H1 (cell line): ENCODE measurements at regions not wholly inside any gene's neighbourhood (a gene's known extent, or its start where the extent isn't known, plus 50 kb on each side); places are given as distances from the start of the nearest gene placed in this dataset.

Experiments
- CTCF ChIA-PET: fragments of 300-600 bp; sonication (Branson Sonifier 250); formaldehyde crosslinking; loops from one replicate; lab custom pipeline; 2021; ENCODE audit not compliant: partially characterized antibody; lab: Charles Lee
- POLR2A ChIA-PET: fragments of 300-600 bp; sonication (Branson Sonifier 250); formaldehyde crosslinking; loops from one replicate; lab custom pipeline; 2021; ENCODE audit warnings: inconsistent platforms; ENCODE audit not compliant: partially characterized antibody; lab: Charles Lee
- DNase-seq, 2 experiments: peaks; one replicate each; pipeline versions ENCODE4 v3.0.0 to v3.0.0-alpha.2; 2010 to 2022; ENCODE audit warnings: low spot score in 2 of 2, low read depth in 1 of 2, mixed read lengths in 1 of 2
- FAIRE-seq: peaks from 2 replicates; lab custom pipeline; 2011; peaks lifted over from hg19 to GRCh38; lab: Jason Lieb, UNC
- H2AFZ ChIP-seq: 2 replicates; pipeline ENCODE4 v1.8.1; 2012; ENCODE audit warnings: low read length, inconsistent platforms
- H2AK5ac ChIP-seq: 2 replicates; pipeline ENCODE4 v1.6.1; 2013; ENCODE audit warnings: low read depth, low read length
- H2BK120ac ChIP-seq: replicated peaks from 2 replicates; pipeline ENCODE3; 2013; ENCODE audit warnings: low read depth, low read length, inconsistent platforms
- H2BK12ac ChIP-seq: 2 replicates; pipeline ENCODE4 v1.6.1; 2013; ENCODE audit warnings: low read depth, low read length
- H2BK15ac ChIP-seq: 2 replicates; pipeline ENCODE4 v1.6.1; 2013; ENCODE audit warnings: low read length
- H2BK20ac ChIP-seq: 2 replicates; pipeline ENCODE4 v1.6.1; 2013; ENCODE audit warnings: low read length
- H2BK5ac ChIP-seq: 2 replicates; pipeline ENCODE4 v1.6.1; 2013; ENCODE audit warnings: low read depth, low read length
- H3K14ac ChIP-seq: 2 replicates; pipeline ENCODE4 v1.6.1; 2013; ENCODE audit warnings: inconsistent platforms; ENCODE audit not compliant: insufficient read length
- H3K18ac ChIP-seq: 2 replicates; pipeline ENCODE4 v1.6.1; 2013; ENCODE audit warnings: low read length; ENCODE audit errors: extremely low read depth
- H3K23ac ChIP-seq: 2 replicates; pipeline ENCODE4 v1.6.1; 2013; ENCODE audit warnings: inconsistent platforms; ENCODE audit not compliant: insufficient read length
- H3K23me2 ChIP-seq: 2 replicates; pipeline ENCODE4 v1.6.1; 2013; ENCODE audit warnings: low read depth, low read length
- H3K27ac ChIP-seq: 2 replicates; pipeline ENCODE4 v1.6.1; 2011; ENCODE audit warnings: low read depth, low read length, inconsistent platforms
- H3K27me3 ChIP-seq, 4 experiments: replicated peaks in 1 of 4; 1 replicate in 1 of 4; 2 replicates in 3 of 4; pipeline versions ENCODE4 v1.6.1 to v1.8.1; 2011 to 2013; ENCODE audit warnings: low read length in 3 of 4, mild to moderate bottlenecking in 3 of 4, inconsistent platforms in 2 of 4, mixed read lengths in 2 of 4, moderate library complexity in 1 of 4; ENCODE audit not compliant: control insufficient read depth in 3 of 4, insufficient read depth in 3 of 4; ENCODE audit errors: extremely low read depth in 1 of 4
- H3K36me3 ChIP-seq, 4 experiments: 2 replicates each; pipeline versions ENCODE4 v1.6.1 to v1.8.1; 2011 to 2013; ENCODE audit warnings: mild to moderate bottlenecking in 4 of 4, low read length in 3 of 4, moderate library complexity in 2 of 4, control low read depth in 1 of 4, inconsistent platforms in 1 of 4; ENCODE audit not compliant: insufficient read depth in 4 of 4, control insufficient read depth in 2 of 4
- H3K4ac ChIP-seq: replicated peaks from 2 replicates; pipeline ENCODE3; 2013; ENCODE audit warnings: low read length, low read depth, mixed read lengths, inconsistent platforms; ENCODE audit not compliant: insufficient read length
- H3K4me1 ChIP-seq, 4 experiments: replicated peaks in 1 of 4; 1 replicate in 1 of 4; 2 replicates in 3 of 4; pipeline versions ENCODE4 v1.6.1 to v1.8.1; 2011 to 2013; ENCODE audit warnings: low read length in 3 of 4, inconsistent platforms in 2 of 4, mixed read lengths in 1 of 4; ENCODE audit not compliant: insufficient read depth in 4 of 4, control insufficient read depth in 3 of 4
- H3K4me2 ChIP-seq, 2 experiments: 2 replicates each; pipeline versions ENCODE4 v1.6.1 to v1.8.1; 2011 to 2013; ENCODE audit warnings: low read depth in 2 of 2, low read length in 2 of 2, control low read depth in 1 of 2, inconsistent platforms in 1 of 2, mild to moderate bottlenecking in 1 of 2; ENCODE audit not compliant: insufficient read depth in 1 of 2
- H3K4me3 ChIP-seq, 4 experiments: fragments of 200-600, 300-600 bp in 1 of 4; sonication (generic), shearing (Covaris generic), sonication (Bioruptor Twin) in 1 of 4; 2 replicates each; pipeline versions ENCODE4 v1.5.1 to v1.8.1; 2011 to 2016; ENCODE audit warnings: low read length in 4 of 4, low read depth in 3 of 4, control low read depth in 2 of 4, inconsistent platforms in 2 of 4, mild to moderate bottlenecking in 2 of 4, mixed read lengths in 1 of 4, moderate library complexity in 1 of 4; ENCODE audit not compliant: insufficient read depth in 2 of 4; ENCODE audit errors: extremely low read depth in 1 of 4
- H3K56ac ChIP-seq: replicated peaks from 2 replicates; pipeline ENCODE3; 2013; ENCODE audit warnings: low read depth, mild to moderate bottlenecking, mixed read lengths, low read length, inconsistent platforms; ENCODE audit not compliant: insufficient read length
- H3K79me1 ChIP-seq: 2 replicates; pipeline ENCODE4 v1.6.1; 2013; ENCODE audit warnings: low read depth, low read length, control low read depth
- H3K79me2 ChIP-seq, 2 experiments: 2 replicates each; pipeline versions ENCODE4 v1.6.1 to v1.8.1; 2012 to 2013; ENCODE audit warnings: low read length in 2 of 2, mild to moderate bottlenecking in 2 of 2, inconsistent platforms in 1 of 2; ENCODE audit not compliant: insufficient read depth in 2 of 2, control insufficient read depth in 1 of 2
- H3K9ac ChIP-seq, 4 experiments: replicated peaks in 1 of 4; 1 replicate in 1 of 4; 2 replicates in 3 of 4; pipeline versions ENCODE4 v1.6.1 to v1.8.1; 2011 to 2013; ENCODE audit warnings: low read depth in 3 of 4, low read length in 3 of 4, control low read depth in 2 of 4, mild to moderate bottlenecking in 2 of 4, moderate library complexity in 2 of 4, inconsistent platforms in 1 of 4; ENCODE audit errors: extremely low read depth in 1 of 4
- H3K9me3 ChIP-seq, 2 experiments: 2 replicates each; pipeline versions ENCODE4 v1.6.1 to v1.8.1; 2012 to 2013; ENCODE audit warnings: mild to moderate bottlenecking in 2 of 2, moderate library complexity in 2 of 2, control low read depth in 1 of 2, inconsistent platforms in 1 of 2, low read depth in 1 of 2, low read length in 1 of 2, mixed read lengths in 1 of 2; ENCODE audit not compliant: insufficient read depth in 2 of 2
- H4K20me1 ChIP-seq, 2 experiments: replicated peaks in 1 of 2; 2 replicates each; pipeline versions ENCODE3 to v1.8.1; 2011 to 2013; ENCODE audit warnings: inconsistent platforms in 2 of 2, low read length in 2 of 2, mild to moderate bottlenecking in 1 of 2; ENCODE audit not compliant: insufficient read depth in 2 of 2, control insufficient read depth in 1 of 2
- H4K5ac ChIP-seq: 2 replicates; pipeline ENCODE4 v1.6.1; 2013; ENCODE audit warnings: low read length, low read depth, mixed read lengths, inconsistent platforms; ENCODE audit not compliant: insufficient read length
- H4K8ac ChIP-seq: 2 replicates; pipeline ENCODE4 v1.8.0; 2013; ENCODE audit warnings: mild to moderate bottlenecking, moderate library complexity, low read length, inconsistent platforms; ENCODE audit not compliant: insufficient read depth; ENCODE audit errors: extremely low read depth
- H4K91ac ChIP-seq: replicated peaks from 2 replicates; pipeline ENCODE3; 2013; ENCODE audit warnings: low read length, mixed read lengths, inconsistent platforms; ENCODE audit not compliant: insufficient read length
- EZH2 ChIP-seq: fragments of 200-600 bp; sonication (generic); IDR thresholded peaks from 2 replicates; pipeline ENCODE4 v1.7.1; 2012; ENCODE audit warnings: low read depth, mild to moderate bottlenecking, moderate library complexity, low read length, inconsistent platforms; ENCODE audit not compliant: severe bottlenecking
- MAX ChIP-seq: IDR thresholded peaks from 2 replicates; pipeline ENCODE4 v1.6.1; 2012; ENCODE audit warnings: inconsistent platforms
- NANOG ChIP-seq: IDR thresholded peaks from 2 replicates; pipeline ENCODE4 v1.6.1; 2011; ENCODE audit warnings: low read length, low read depth, mild to moderate bottlenecking, inconsistent platforms; ENCODE audit not compliant: insufficient read depth, poor library complexity, severe bottlenecking
- RFX5 ChIP-seq: IDR thresholded peaks from 2 replicates; pipeline ENCODE4 v1.6.1; 2011; ENCODE audit warnings: low read depth, low read length, improper control_type of control experiment, borderline replicate concordance
- RXRA ChIP-seq: IDR thresholded peaks from 2 replicates; pipeline ENCODE4 v1.6.1; 2011; ENCODE audit warnings: low read depth, mild to moderate bottlenecking, low read length, moderate library complexity; ENCODE audit not compliant: insufficient read depth
- SRF ChIP-seq: IDR thresholded peaks from 2 replicates; pipeline ENCODE4 v1.6.1; 2011; ENCODE audit warnings: mild to moderate bottlenecking, low read depth, low read length, moderate library complexity
- WGBS, 2 experiments: shearing (Covaris generic) in 1 of 2; methylation state at CpG; one replicate each; pipeline versions ENCODE4 v1.1.6 to v1.1.7; 2013 to 2015; ENCODE audit warnings: low lambda C conversion rate in 2 of 2, mixed read lengths in 2 of 2, inconsistent platforms in 1 of 2, low coverage in 1 of 2, missing lambda C conversion rate in 1 of 2; ENCODE audit not compliant: insufficient replicate concordance in 2 of 2, insufficient coverage in 1 of 2, insufficient read length in 1 of 2; ENCODE audit errors: extremely low coverage in 1 of 2, missing lambda C conversion rate in 1 of 2; 5-methylcytosine and 5-hydroxymethylcytosine counted together

GRCh38 chr1:4523551-4523950 is 130.9 kb upstream of the AJAP1 start:
- no peak for FAIRE-seq

More at GRCh38 chr1:4523551-4523950, 130.9 kb upstream of the AJAP1 start:
- Histone ChIP-seq H3K14ac (no peak overlapping the region), H2BK5ac (no peak overlapping the region), H3K36me3 (no peaks in the 10 kb centered on the region; a peak in 2 of 8 replicates), H3K4me2 (no peak overlapping the region), H2BK15ac (no peak overlapping the region), H3K9ac (no peak overlapping the region), H3K27ac (no peak overlapping the region), H3K23me2 (peaks cover 6% of the 10 kb centered on the region; the same call in 1 of the 2 replicates), H3K56ac (no peak overlapping the region), H3K79me1 (no peaks in the 10 kb centered on the region), H3K9me3 (peaks cover 19 to 46% of the 10 kb centered on the region in 2 experiments; a peak in 3 of 4 replicates), H3K23ac (no peak overlapping the region), H2BK120ac (no peak overlapping the region), H2AK5ac (no peak overlapping the region), H3K4ac (no peak overlapping the region), H4K91ac (no peak overlapping the region), H2AFZ (no peak overlapping the region), H4K5ac (no peak overlapping the region), H3K18ac (no peak overlapping the region), H3K4me1 (no peaks in the 10 kb centered on the region), H3K27me3 (no peaks in the 10 kb centered on the region), H2BK12ac (no peak overlapping the region), H4K8ac (no peak overlapping the region), H3K79me2 (no peaks in the 10 kb centered on the region), H4K20me1 (no peaks in the 10 kb centered on the region), H2BK20ac (no peak overlapping the region), H3K4me3 (no peak overlapping the region)
- TF ChIP-seq RXRA, result no peak
- TF ChIP-seq RFX5, result no peak
- no peak for TF ChIP-seq EZH2
- TF ChIP-seq SRF, result no peak
- TF ChIP-seq MAX, result no peak
- no peak for TF ChIP-seq NANOG
- no peak for DNase-seq
- WGBS, 2 experiments, result 91% methylated on average over 4 of the region's 4 CpGs; no CpG with 5 or more reads in 1 of the 2 experiments
- ChIA-PET POLR2A (no interaction called here), CTCF (no interaction called here)
